GM12878 (cell line): ENCODE measurements at regions not wholly inside any gene's neighbourhood (a gene's known extent, or its start where the extent isn't known, plus 50 kb on each side); places are given as distances from the start of the nearest gene placed in this dataset.

Source experiments
- ATAC-seq: fragments of 200-7000 bp; cut with Tn5 transposase; 3 replicates; pipeline ENCODE4 v1.9.1; 2020; ENCODE audit warnings: mild to moderate bottlenecking, moderate library complexity
- BruUV-seq: library from RNA; stranded (reverse); fragments of 400-500 nt; replicated peaks from 2 replicates; lab custom pipeline; 2021; lab: Mats Ljungman, UMichigan
- CTCF ChIA-PET: fragments of 300-600 bp; sonication (Branson Sonifier 250); formaldehyde crosslinking; extraction: SDS; loops from one replicate; lab custom pipeline; 2021; ENCODE audit warnings: inconsistent platforms; lab: Yijun Ruan, JAX
- POLR2A ChIA-PET: fragments of 350-600 bp; formaldehyde crosslinking; extraction: SDS; loops from one replicate; lab custom pipeline; 2021; ENCODE audit warnings: inconsistent platforms; lab: Charles Lee
- RAD21 ChIA-PET: fragments of 300-600 bp; sonication (Branson Sonifier 250); formaldehyde crosslinking; loops from one replicate; lab custom pipeline; 2023; ENCODE audit warnings: antibody characterized with exemption; ENCODE audit not compliant: unreplicated experiment; lab: Charles Lee
- SMC1A ChIA-PET: fragments of 300-600 bp; sonication (Branson Sonifier 250); formaldehyde crosslinking; loops from one replicate; lab custom pipeline; 2023; ENCODE audit not compliant: unreplicated experiment, uncharacterized antibody; lab: Charles Lee
- DNase-seq: peaks from one replicate; pipeline ENCODE4 v3.0.0-alpha.2; 2011; ENCODE audit warnings: low read depth, low spot score
- FAIRE-seq: peaks from 3 replicates; lab custom pipeline; 2011; peaks lifted over from hg19 to GRCh38; lab: Jason Lieb, UNC
- H2AFZ ChIP-seq: 2 replicates; pipeline ENCODE4 v1.6.0; 2011; ENCODE audit warnings: low read depth, low read length, control low read depth; ENCODE audit not compliant: control insufficient read depth
- H3K27ac ChIP-seq: 2 replicates; pipeline ENCODE4 v1.5.1; 2011; ENCODE audit warnings: control low read depth; ENCODE audit not compliant: control insufficient read depth, insufficient read depth
- H3K27me3 ChIP-seq, 2 experiments: replicated peaks in 1 of 2; 2 replicates each; pipeline versions ENCODE4 v1.6.0 to v1.6.1; 2011; ENCODE audit warnings: low read length in 1 of 2; ENCODE audit not compliant: control insufficient read depth in 2 of 2, insufficient read depth in 2 of 2
- H3K36me3 ChIP-seq, 2 experiments: 2 replicates each; pipeline ENCODE4 v1.5.1; 2011; ENCODE audit warnings: low read length in 1 of 2; ENCODE audit not compliant: control insufficient read depth in 2 of 2, insufficient read depth in 2 of 2
- H3K4me1 ChIP-seq: 2 replicates; pipeline ENCODE4 v1.6.1; 2011; ENCODE audit warnings: mild to moderate bottlenecking, low read length, moderate library complexity, mixed read lengths; ENCODE audit not compliant: control insufficient read depth, insufficient read depth
- H3K4me2 ChIP-seq: 2 replicates; pipeline ENCODE4 v1.6.0; 2011; ENCODE audit warnings: control low read depth; ENCODE audit not compliant: control insufficient read depth, insufficient read depth
- H3K4me3 ChIP-seq: fragments of 200-600 bp; sonication (generic); 2 replicates; pipeline ENCODE4 v1.5.1; 2016
- H3K79me2 ChIP-seq: 2 replicates; pipeline ENCODE4 v1.6.0; 2011; ENCODE audit warnings: low read length; ENCODE audit not compliant: control insufficient read depth, insufficient read depth
- H3K9ac ChIP-seq: 2 replicates; pipeline ENCODE4 v1.8.0; 2011; ENCODE audit warnings: low read length, control low read depth, mixed read lengths; ENCODE audit not compliant: control insufficient read depth, insufficient read depth
- H3K9me3 ChIP-seq: replicated peaks from 3 replicates; pipeline ENCODE4 v1.5.1; 2011; ENCODE audit warnings: mild to moderate bottlenecking, low read length; ENCODE audit not compliant: control insufficient read depth, insufficient read depth
- H4K20me1 ChIP-seq: 2 replicates; pipeline ENCODE4 v1.6.0; 2011; ENCODE audit not compliant: control insufficient read depth, insufficient read depth
- ATF3 ChIP-seq: IDR thresholded peaks from 2 replicates; pipeline ENCODE4 v1.6.1; 2011; ENCODE audit warnings: low read depth, mild to moderate bottlenecking, low read length, moderate library complexity, borderline replicate concordance; ENCODE audit errors: extremely low read depth
- CBX3 ChIP-seq: fragments of 200-600 bp; sonication (generic); IDR thresholded peaks from 2 replicates; pipeline ENCODE4 v1.6.1; 2016; ENCODE audit warnings: low read depth, borderline replicate concordance
- E4F1 ChIP-seq: fragments of 450-650 bp; IDR thresholded peaks from 2 replicates; pipeline ENCODE4 v1.6.1; 2018; ENCODE audit warnings: borderline replicate concordance, mild to moderate bottlenecking; ENCODE audit not compliant: partially characterized antibody
- EZH2 ChIP-seq: IDR thresholded peaks from 2 replicates; pipeline ENCODE4 v1.6.1; 2012; ENCODE audit warnings: low read depth, mild to moderate bottlenecking, control low read depth, inconsistent platforms, low read length, borderline replicate concordance; ENCODE audit not compliant: control insufficient read depth
- FOXM1 ChIP-seq: IDR thresholded peaks from 2 replicates; pipeline ENCODE4 v1.6.1; 2012; ENCODE audit warnings: low read depth, mild to moderate bottlenecking, inconsistent platforms, low read length, moderate library complexity
- HCFC1 ChIP-seq: fragments of 150-350 bp; IDR thresholded peaks from 2 replicates; pipeline ENCODE4 v1.6.1; 2014; ENCODE audit warnings: low read length
- IRF3 ChIP-seq: fragments of 450-650 bp; IDR thresholded peaks from 2 replicates; pipeline ENCODE4 v1.6.1; 2014; ENCODE audit warnings: mild to moderate bottlenecking
- IRF5 ChIP-seq: fragments of 450-650 bp; IDR thresholded peaks from 2 replicates; pipeline ENCODE4 v1.6.1; 2017; ENCODE audit warnings: borderline replicate concordance
- PAX8 ChIP-seq: fragments of 450-650 bp; IDR thresholded peaks from 2 replicates; pipeline ENCODE4 v1.6.1; 2017; ENCODE audit warnings: mild to moderate bottlenecking, moderate library complexity
- PML ChIP-seq: IDR thresholded peaks from 2 replicates; pipeline ENCODE4 v1.6.1; 2012; ENCODE audit warnings: low read length, inconsistent platforms
- REST ChIP-seq: IDR thresholded peaks from 2 replicates; pipeline ENCODE4 v1.6.1; 2012; ENCODE audit warnings: mild to moderate bottlenecking, low read depth, low read length
- SMAD1 ChIP-seq: fragments of 450-650 bp; IDR thresholded peaks from 2 replicates; pipeline ENCODE4 v1.6.1; 2018; ENCODE audit warnings: mild to moderate bottlenecking, low read depth; ENCODE audit not compliant: partially characterized antibody
- YY1 ChIP-seq: IDR thresholded peaks from 2 replicates; pipeline ENCODE4 v1.6.1; 2011; ENCODE audit warnings: low read depth, mild to moderate bottlenecking, low read length
- WGBS: methylation state at CpG from one replicate; pipeline ENCODE4 v1.1.6; 2016; ENCODE audit warnings: low lambda C conversion rate; ENCODE audit not compliant: insufficient replicate concordance, insufficient coverage; ENCODE audit errors: missing lambda C conversion rate; 5-methylcytosine and 5-hydroxymethylcytosine counted together
- in situ Hi-C: fragments of 300-500 bp; cut with MboI; formaldehyde crosslinking; loops from 9 replicates; pipeline ENCODE4 v1.14.3; 2018; ENCODE audit warnings: mixed read lengths
- intact Hi-C: fragments of 100-400 bp; cut with micrococcal nuclease; formaldehyde crosslinking; loops from one replicate; pipeline ENCODE4 v1.14.2; 2022; ENCODE audit not compliant: unreplicated experiment

- Histone ChIP-seq H3K36me3 (no peaks in the 10 kb centered on the region), H3K4me3 (no peak overlapping the region), H3K79me2 (no peaks in the 10 kb centered on the region), H3K4me1 (no peaks in the 10 kb centered on the region), H3K27me3 (no peaks in the 10 kb centered on the region), H2AFZ (no peak overlapping the region), H3K4me2 (no peak overlapping the region), H3K9me3 (no peaks in the 10 kb centered on the region), H3K27ac (no peak overlapping the region), H4K20me1 (no peaks in the 10 kb centered on the region), H3K9ac (no peak overlapping the region)
- no peak for ATAC-seq
- ChIA-PET CTCF (no interaction called here), RAD21 (no interaction called here), SMC1A (no interaction called here), POLR2A (no interaction called here)
- FAIRE-seq, result no peak
- no TSS peak for BruUV-seq
- DNase-seq, result no peak
- TF ChIP-seq SMAD1 (no peak), E4F1 (no peak), CBX3 (no peak), EZH2 (no peak), HCFC1 (no peak), REST (no peak), PML (no peak), ATF3 (no peak), IRF5 (no peak), FOXM1 (no peak), IRF3 (no peak), YY1 (no peak), PAX8 (no peak)
- WGBS, result 30% methylated on average over 3 of the region's 3 CpGs
- in situ Hi-C loops (no loop called here), intact Hi-C loops (no loop called here)
Measured at GRCh38 chr7:52719677-52720076, 315.8 kb upstream of the POM121L12 start.
